Mesothelial cell of epicardium (in vitro differentiated cells): ENCODE measurements at regions not wholly inside any gene's neighbourhood (a gene's known extent, or its start where the extent isn't known, plus 50 kb on each side); places are given as distances from the start of the nearest gene placed in this dataset.
A peak's percentile ranks its signal among the peaks of the same experiment; 100 is the strongest.

Source experiments
- DNase-seq, 2 experiments: peaks; one replicate each; pipeline ENCODE4 v3.0.0; 2021; ENCODE audit warnings: low spot score in 2 of 2; ENCODE audit not compliant: unreplicated experiment in 2 of 2
- H3K27ac Mint-ChIP-seq: 2 replicates; pipeline ENCODE4 v1.8.0; 2021; ENCODE audit warnings: mixed read lengths
- H3K27me3 Mint-ChIP-seq: 2 replicates; pipeline ENCODE4 v1.8.0; 2021; ENCODE audit warnings: low read depth, mixed read lengths
- H3K36me3 Mint-ChIP-seq: 2 replicates; pipeline ENCODE4 v1.8.0; 2021; ENCODE audit warnings: mixed read lengths
- H3K4me1 Mint-ChIP-seq: 2 replicates; pipeline ENCODE4 v1.8.0; 2021; ENCODE audit warnings: mixed read lengths
- H3K4me3 Mint-ChIP-seq: 2 replicates; pipeline ENCODE4 v1.8.0; 2021; ENCODE audit warnings: mild to moderate bottlenecking, moderate library complexity, mixed read lengths
- H3K9me3 Mint-ChIP-seq: 2 replicates; pipeline ENCODE4 v1.8.0; 2021; ENCODE audit warnings: mixed read lengths
- TF ChIP-seq, protein P1 (sequence below): fragments of 200-600 bp; sonication (generic); IDR thresholded peaks from one replicate; pipeline ENCODE4 v1.5.0; 2021; ENCODE audit warnings: antibody characterized with exemption; ENCODE audit not compliant: unreplicated experiment

DNA sequence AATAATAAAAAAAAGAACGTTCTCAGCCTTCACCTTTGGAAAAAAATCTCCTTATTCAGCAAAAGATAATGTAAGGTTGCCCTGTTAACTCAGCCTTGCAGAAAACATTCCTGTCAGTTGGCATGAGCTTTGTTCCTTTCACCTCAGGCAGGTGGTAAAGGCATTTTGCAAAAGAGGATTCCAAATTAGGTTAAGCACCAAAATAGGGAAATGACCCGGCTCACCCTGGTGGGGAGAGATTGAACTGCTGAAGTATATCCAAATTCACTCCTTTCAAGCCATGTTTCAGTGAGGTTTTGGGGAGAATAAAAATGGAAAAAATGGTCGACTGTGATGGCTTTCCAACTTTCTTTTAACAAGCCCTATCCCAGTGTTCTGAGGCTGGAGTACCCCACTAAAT lies 1988.8 kb upstream of the PIK3C3 start:
- Mint-ChIP-seq H3K27me3 (no peaks in the 10 kb centered on the region), H3K27ac (no peak overlapping the region), H3K9me3 (peaks cover 3% of the 10 kb centered on the region), H3K4me1 (peaks cover 7% of the 10 kb centered on the region), H3K36me3 (no peaks in the 10 kb centered on the region), H3K4me3 (no peak overlapping the region)
- TF ChIP-seq, protein P1, sequence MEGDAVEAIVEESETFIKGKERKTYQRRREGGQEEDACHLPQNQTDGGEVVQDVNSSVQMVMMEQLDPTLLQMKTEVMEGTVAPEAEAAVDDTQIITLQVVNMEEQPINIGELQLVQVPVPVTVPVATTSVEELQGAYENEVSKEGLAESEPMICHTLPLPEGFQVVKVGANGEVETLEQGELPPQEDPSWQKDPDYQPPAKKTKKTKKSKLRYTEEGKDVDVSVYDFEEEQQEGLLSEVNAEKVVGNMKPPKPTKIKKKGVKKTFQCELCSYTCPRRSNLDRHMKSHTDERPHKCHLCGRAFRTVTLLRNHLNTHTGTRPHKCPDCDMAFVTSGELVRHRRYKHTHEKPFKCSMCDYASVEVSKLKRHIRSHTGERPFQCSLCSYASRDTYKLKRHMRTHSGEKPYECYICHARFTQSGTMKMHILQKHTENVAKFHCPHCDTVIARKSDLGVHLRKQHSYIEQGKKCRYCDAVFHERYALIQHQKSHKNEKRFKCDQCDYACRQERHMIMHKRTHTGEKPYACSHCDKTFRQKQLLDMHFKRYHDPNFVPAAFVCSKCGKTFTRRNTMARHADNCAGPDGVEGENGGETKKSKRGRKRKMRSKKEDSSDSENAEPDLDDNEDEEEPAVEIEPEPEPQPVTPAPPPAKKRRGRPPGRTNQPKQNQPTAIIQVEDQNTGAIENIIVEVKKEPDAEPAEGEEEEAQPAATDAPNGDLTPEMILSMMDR, result peak; percentile 68
- no peak for DNase-seq

DNA sequence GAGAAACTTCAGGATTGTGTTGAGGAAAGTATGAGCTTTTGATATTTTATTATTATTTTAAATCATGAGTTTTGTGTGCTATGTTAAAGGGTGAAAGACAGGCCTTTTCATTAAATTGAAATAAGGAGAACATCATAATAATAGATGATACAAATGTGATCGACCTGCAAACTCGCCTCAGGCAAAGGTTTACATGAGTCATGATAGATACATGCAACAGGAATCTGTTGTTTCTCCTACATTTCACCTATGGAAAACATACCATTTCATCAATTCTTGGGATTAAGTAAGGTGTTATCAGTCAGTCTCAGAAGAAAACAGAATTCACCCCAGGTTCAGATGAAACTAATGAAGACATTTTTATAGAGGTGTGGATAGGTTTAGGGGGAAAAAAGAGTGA lies 1992.5 kb upstream of the PIK3C3 start:
- no peak overlapping the region for H3K27ac Mint-ChIP-seq
- peaks cover 15% of the 10 kb centered on the region for H3K4me1 Mint-ChIP-seq
- no peaks in the 10 kb centered on the region for H3K36me3 Mint-ChIP-seq
- TF ChIP-seq, protein P1, result no peak
- no peak for DNase-seq
- no peak overlapping the region for H3K4me3 Mint-ChIP-seq
- no peaks in the 10 kb centered on the region for H3K27me3 Mint-ChIP-seq
- no peaks in the 10 kb centered on the region for H3K9me3 Mint-ChIP-seq

DNA sequence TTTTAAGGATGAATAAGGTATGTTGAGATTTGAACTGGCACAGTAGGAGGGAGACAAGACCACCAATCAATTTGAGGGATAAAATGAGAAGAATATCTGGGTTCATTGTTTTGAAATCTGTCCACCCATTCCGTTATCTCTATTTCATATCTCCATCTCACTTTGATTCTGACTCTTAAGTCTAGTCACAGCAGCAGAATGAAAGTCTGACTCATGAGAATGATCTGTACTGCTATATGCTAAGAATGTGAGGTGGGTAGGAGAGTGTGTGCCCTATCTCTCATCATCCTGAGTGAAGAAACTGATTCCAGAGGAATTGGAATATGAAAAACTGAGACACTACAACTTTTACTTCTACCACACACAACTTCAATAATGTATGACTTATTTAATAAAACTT lies 1994.5 kb upstream of the PIK3C3 start:
- Mint-ChIP-seq H3K9me3 (peaks cover 3% of the 10 kb centered on the region), H3K27ac (no peak overlapping the region), H3K4me1 (peaks cover 15% of the 10 kb centered on the region), H3K27me3 (no peaks in the 10 kb centered on the region), H3K36me3 (no peaks in the 10 kb centered on the region), H3K4me3 (no peak overlapping the region)
- TF ChIP-seq, protein P1, result no peak
- DNase-seq, result no peak

DNA sequence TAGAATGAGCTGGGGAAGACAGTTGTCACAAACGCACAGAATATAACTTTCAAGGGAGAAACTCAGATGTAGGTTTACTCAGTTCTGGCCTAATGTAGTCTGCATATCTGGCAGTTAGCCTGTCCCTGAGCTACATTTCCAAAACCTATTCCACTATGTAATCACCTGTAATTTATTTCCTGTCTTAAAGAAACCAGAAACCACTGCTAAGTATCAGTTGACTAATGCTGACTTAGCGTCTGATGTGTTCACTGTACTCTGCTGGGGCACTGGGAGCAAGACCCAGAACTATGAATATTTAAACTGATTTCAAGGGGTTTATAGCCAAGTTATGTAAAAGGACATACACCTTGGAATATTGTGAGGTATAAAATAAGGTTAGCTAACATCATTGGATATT lies 1995.2 kb upstream of the PIK3C3 start:
- Mint-ChIP-seq H3K4me1 (peaks cover 17% of the 10 kb centered on the region), H3K27me3 (no peaks in the 10 kb centered on the region), H3K4me3 (no peak overlapping the region), H3K9me3 (peaks cover 3% of the 10 kb centered on the region), H3K27ac (no peak overlapping the region), H3K36me3 (no peaks in the 10 kb centered on the region)
- TF ChIP-seq, protein P1, result no peak
- DNase-seq, result no peak

DNA sequence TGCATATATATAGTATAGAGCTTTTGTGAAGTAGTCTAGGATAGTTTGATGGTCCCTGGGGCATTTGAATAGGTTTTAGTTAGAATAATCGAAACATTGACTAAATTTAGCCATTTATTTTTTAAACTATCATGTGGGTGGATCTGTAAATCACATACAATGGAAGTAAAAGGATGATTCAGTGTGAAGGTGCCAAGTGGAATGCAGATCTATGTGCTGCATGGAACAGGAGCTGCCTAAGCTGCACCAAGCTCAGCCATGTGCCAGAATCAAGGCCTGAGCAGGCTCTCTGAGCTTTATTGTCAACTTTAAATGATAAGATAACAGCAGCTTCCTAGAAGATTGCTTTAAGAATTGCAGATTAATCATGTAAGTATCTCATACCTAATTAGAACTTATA lies 1996.2 kb upstream of the PIK3C3 start:
- DNase-seq, result no peak
- H3K4me3 Mint-ChIP-seq, result no peak overlapping the region
- H3K9me3 Mint-ChIP-seq, result peaks cover 3% of the 10 kb centered on the region
- H3K36me3 Mint-ChIP-seq, result no peaks in the 10 kb centered on the region
- TF ChIP-seq, protein P1, result no peak
- H3K27ac Mint-ChIP-seq, result no peak overlapping the region
- H3K27me3 Mint-ChIP-seq, result no peaks in the 10 kb centered on the region
- peaks cover 17% of the 10 kb centered on the region for H3K4me1 Mint-ChIP-seq

DNA sequence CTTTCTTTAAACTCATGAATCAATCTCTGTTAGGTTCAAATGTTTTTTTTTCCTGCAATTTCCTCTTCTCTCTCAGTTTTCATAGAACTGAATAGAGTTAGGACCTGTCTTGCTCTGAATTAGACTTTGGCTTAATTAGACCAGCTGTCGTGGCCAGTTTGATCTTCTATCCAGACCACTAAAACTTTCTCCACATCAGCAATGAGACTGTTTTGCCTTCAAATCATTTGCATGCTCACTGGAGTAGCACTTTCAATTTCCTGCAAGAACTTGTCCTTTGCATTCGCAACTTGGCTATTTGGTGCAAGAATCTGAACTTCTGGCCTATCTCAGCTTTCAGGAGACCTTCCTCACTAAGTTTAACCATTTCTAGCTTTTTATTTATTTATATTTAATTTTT lies 2002.2 kb upstream of the PIK3C3 start:
- TF ChIP-seq, protein P1, result no peak
- H3K4me1 Mint-ChIP-seq, result peaks cover 2% of the 10 kb centered on the region
- H3K4me3 Mint-ChIP-seq, result no peak overlapping the region
- no peak overlapping the region for H3K27ac Mint-ChIP-seq
- no peaks in the 10 kb centered on the region for H3K27me3 Mint-ChIP-seq
- H3K9me3 Mint-ChIP-seq, result peaks cover 3% of the 10 kb centered on the region
- H3K36me3 Mint-ChIP-seq, result no peaks in the 10 kb centered on the region
- DNase-seq, result no peak
